Activated naive CD8-positive, alpha-beta T cell (primary cell): ENCODE measurements at regions not wholly inside any gene's neighbourhood (a gene's known extent, or its start where the extent isn't known, plus 50 kb on each side); places are given as distances from the start of the nearest gene placed in this dataset.

Experiments
- H3K27ac Mint-ChIP-seq: one replicate; pipeline ENCODE4 v1.8.0; 2021; ENCODE audit warnings: mixed read lengths
- H3K27me3 Mint-ChIP-seq: one replicate; pipeline ENCODE4 v1.8.0; 2021; ENCODE audit warnings: mixed read lengths
- H3K36me3 Mint-ChIP-seq: one replicate; pipeline ENCODE4 v1.8.0; 2021; ENCODE audit warnings: mixed read lengths
- H3K4me1 Mint-ChIP-seq: one replicate; pipeline ENCODE4 v1.8.0; 2021; ENCODE audit warnings: low read depth, mixed read lengths
- H3K4me3 Mint-ChIP-seq: one replicate; pipeline ENCODE4 v1.8.0; 2021; ENCODE audit warnings: mild to moderate bottlenecking, mixed read lengths
- H3K9me3 Mint-ChIP-seq: one replicate; pipeline ENCODE4 v1.8.0; 2021; ENCODE audit warnings: low read depth, mixed read lengths

- Mint-ChIP-seq H3K27me3 (no peaks in the 10 kb centered on the region), H3K36me3 (no peaks in the 10 kb centered on the region), H3K4me3 (no peak overlapping the region), H3K9me3 (no peaks in the 10 kb centered on the region), H3K4me1 (peaks cover 3% of the 10 kb centered on the region), H3K27ac (no peak overlapping the region)
These were observed 403.9 kb upstream of the LMCD1 start for GRCh38 chr3:8097690-8098089.

- Mint-ChIP-seq H3K36me3 (no peaks in the 10 kb centered on the region), H3K9me3 (no peaks in the 10 kb centered on the region), H3K4me3 (no peak overlapping the region), H3K27me3 (no peaks in the 10 kb centered on the region), H3K27ac (no peak overlapping the region), H3K4me1 (peaks cover 6% of the 10 kb centered on the region)
These were observed 397.7 kb upstream of the LMCD1 start for GRCh38 chr3:8103954-8104353.

- no peaks in the 10 kb centered on the region for H3K9me3 Mint-ChIP-seq
- no peaks in the 10 kb centered on the region for H3K36me3 Mint-ChIP-seq
- no peaks in the 10 kb centered on the region for H3K27me3 Mint-ChIP-seq
- no peak overlapping the region for H3K4me3 Mint-ChIP-seq
- peaks cover 16% of the 10 kb centered on the region for H3K4me1 Mint-ChIP-seq
- no peak overlapping the region for H3K27ac Mint-ChIP-seq
These were observed 394.7 kb upstream of the LMCD1 start for GRCh38 chr3:8106921-8107320.

GRCh38 chr3:8110966-8111798 lies 390.4 kb upstream of the LMCD1 start:
- Mint-ChIP-seq H3K36me3 (no peaks in the 10 kb centered on the region), H3K4me3 (peak overlapping the region; percentile 65), H3K9me3 (no peaks in the 10 kb centered on the region), H3K4me1 (peaks cover 9% of the 10 kb centered on the region), H3K27me3 (peaks cover 6% of the 10 kb centered on the region), H3K27ac (no peak overlapping the region)

- H3K36me3 Mint-ChIP-seq: no peaks in the 10 kb centered on the region
- peaks cover 9% of the 10 kb centered on the region for H3K4me1 Mint-ChIP-seq
- no peaks in the 10 kb centered on the region for H3K9me3 Mint-ChIP-seq
- H3K4me3 Mint-ChIP-seq: no peak overlapping the region
- H3K27ac Mint-ChIP-seq: no peak overlapping the region
- H3K27me3 Mint-ChIP-seq: peaks cover 6% of the 10 kb centered on the region
These were observed 389.0 kb upstream of the LMCD1 start for GRCh38 chr3:8112587-8112986.

GRCh38 chr3:8113626-8114025 lies 388.0 kb upstream of the LMCD1 start:
- peaks cover 4% of the 10 kb centered on the region for H3K36me3 Mint-ChIP-seq
- peaks cover 6% of the 10 kb centered on the region for H3K27me3 Mint-ChIP-seq
- H3K4me3 Mint-ChIP-seq: no peak overlapping the region
- peaks cover 9% of the 10 kb centered on the region for H3K4me1 Mint-ChIP-seq
- H3K27ac Mint-ChIP-seq: no peak overlapping the region
- H3K9me3 Mint-ChIP-seq: no peaks in the 10 kb centered on the region

GRCh38 chr3:8128686-8129085 lies 372.9 kb upstream of the LMCD1 start:
- H3K36me3 Mint-ChIP-seq: no peaks in the 10 kb centered on the region
- no peaks in the 10 kb centered on the region for H3K4me1 Mint-ChIP-seq
- peaks cover 5% of the 10 kb centered on the region for H3K9me3 Mint-ChIP-seq
- peaks cover 4% of the 10 kb centered on the region for H3K27me3 Mint-ChIP-seq
- no peak overlapping the region for H3K4me3 Mint-ChIP-seq
- no peak overlapping the region for H3K27ac Mint-ChIP-seq

GRCh38 chr3:8136553-8136952 lies 365.1 kb upstream of the LMCD1 start:
- H3K9me3 Mint-ChIP-seq: peaks cover 4% of the 10 kb centered on the region
- H3K36me3 Mint-ChIP-seq: no peaks in the 10 kb centered on the region
- H3K4me1 Mint-ChIP-seq: no peaks in the 10 kb centered on the region
- H3K4me3 Mint-ChIP-seq: no peak overlapping the region
- no peak overlapping the region for H3K27ac Mint-ChIP-seq
- H3K27me3 Mint-ChIP-seq: peaks cover 2% of the 10 kb centered on the region

- H3K36me3 Mint-ChIP-seq: no peaks in the 10 kb centered on the region
- no peaks in the 10 kb centered on the region for H3K9me3 Mint-ChIP-seq
- no peaks in the 10 kb centered on the region for H3K4me1 Mint-ChIP-seq
- H3K27me3 Mint-ChIP-seq: peaks cover 10% of the 10 kb centered on the region
- no peak overlapping the region for H3K27ac Mint-ChIP-seq
- H3K4me3 Mint-ChIP-seq: no peak overlapping the region
These were observed 358.4 kb upstream of the LMCD1 start for GRCh38 chr3:8143186-8143585.

- Mint-ChIP-seq H3K4me3 (no peak overlapping the region), H3K36me3 (no peaks in the 10 kb centered on the region), H3K4me1 (no peaks in the 10 kb centered on the region), H3K27me3 (peaks cover 11% of the 10 kb centered on the region), H3K27ac (no peak overlapping the region), H3K9me3 (no peaks in the 10 kb centered on the region)
These were observed 356.0 kb upstream of the LMCD1 start for GRCh38 chr3:8145661-8146060.

- no peak overlapping the region for H3K27ac Mint-ChIP-seq
- H3K27me3 Mint-ChIP-seq: peaks cover 14% of the 10 kb centered on the region
- H3K4me3 Mint-ChIP-seq: no peak overlapping the region
- H3K9me3 Mint-ChIP-seq: no peaks in the 10 kb centered on the region
- no peaks in the 10 kb centered on the region for H3K36me3 Mint-ChIP-seq
- H3K4me1 Mint-ChIP-seq: no peaks in the 10 kb centered on the region
These were observed 353.9 kb upstream of the LMCD1 start for GRCh38 chr3:8147711-8148110.

- no peaks in the 10 kb centered on the region for H3K9me3 Mint-ChIP-seq
- H3K36me3 Mint-ChIP-seq: no peaks in the 10 kb centered on the region
- no peaks in the 10 kb centered on the region for H3K4me1 Mint-ChIP-seq
- H3K27ac Mint-ChIP-seq: no peak overlapping the region
- no peak overlapping the region for H3K4me3 Mint-ChIP-seq
- peaks cover 8% of the 10 kb centered on the region for H3K27me3 Mint-ChIP-seq
These were observed 348.7 kb upstream of the LMCD1 start for GRCh38 chr3:8152821-8153418.

- peaks cover 8% of the 10 kb centered on the region for H3K27me3 Mint-ChIP-seq
- no peaks in the 10 kb centered on the region for H3K9me3 Mint-ChIP-seq
- H3K36me3 Mint-ChIP-seq: no peaks in the 10 kb centered on the region
- H3K27ac Mint-ChIP-seq: no peak overlapping the region
- no peak overlapping the region for H3K4me3 Mint-ChIP-seq
- H3K4me1 Mint-ChIP-seq: no peaks in the 10 kb centered on the region
These were observed 347.8 kb upstream of the LMCD1 start for GRCh38 chr3:8153800-8154199.

- Mint-ChIP-seq H3K27ac (no peak overlapping the region), H3K36me3 (no peaks in the 10 kb centered on the region), H3K27me3 (peaks cover 8% of the 10 kb centered on the region), H3K9me3 (no peaks in the 10 kb centered on the region), H3K4me1 (no peaks in the 10 kb centered on the region), H3K4me3 (no peak overlapping the region)
These were observed 347.0 kb upstream of the LMCD1 start for GRCh38 chr3:8154617-8155016.

GRCh38 chr3:8156138-8156537 lies 345.5 kb upstream of the LMCD1 start:
- H3K27ac Mint-ChIP-seq: no peak overlapping the region
- H3K9me3 Mint-ChIP-seq: no peaks in the 10 kb centered on the region
- no peaks in the 10 kb centered on the region for H3K4me1 Mint-ChIP-seq
- H3K36me3 Mint-ChIP-seq: no peaks in the 10 kb centered on the region
- peaks cover 7% of the 10 kb centered on the region for H3K27me3 Mint-ChIP-seq
- no peak overlapping the region for H3K4me3 Mint-ChIP-seq

- Mint-ChIP-seq H3K9me3 (no peaks in the 10 kb centered on the region), H3K4me1 (no peaks in the 10 kb centered on the region), H3K4me3 (no peak overlapping the region), H3K27ac (no peak overlapping the region), H3K27me3 (peaks cover 4% of the 10 kb centered on the region), H3K36me3 (no peaks in the 10 kb centered on the region)
These were observed 344.8 kb upstream of the LMCD1 start for GRCh38 chr3:8156831-8157230.
